ENCODE measurements at regions not wholly inside any gene's neighbourhood (a gene's known extent, or its start where the extent isn't known, plus 50 kb on each side); places are given as distances from the start of the nearest gene placed in this dataset.

- TF ChIP-seq ZEB2 (tag by site-specific recombination; IDR thresholded peaks at IDR 0.05) (no peak), ZNF549 (tag by site-specific recombination; IDR thresholded peaks at IDR 0.05) (no peak), CTCF (tag by site-specific recombination; IDR thresholded peaks at IDR 0.05) (no peak)
Observed at GRCh38 chr5:173832386-173832785, 55.8 kb upstream of the CPEB4 start.

Data from HEK293 (cell line).